ENCODE measurements at regions not wholly inside any gene's neighbourhood (a gene's known extent, or its start where the extent isn't known, plus 50 kb on each side); places are given as distances from the start of the nearest gene placed in this dataset.
"Not testable (repeated sequence)": the region's sequence is repeated elsewhere in the genome, so short reads cannot be mapped to it uniquely, and the experiment has no call there.

DNA sequence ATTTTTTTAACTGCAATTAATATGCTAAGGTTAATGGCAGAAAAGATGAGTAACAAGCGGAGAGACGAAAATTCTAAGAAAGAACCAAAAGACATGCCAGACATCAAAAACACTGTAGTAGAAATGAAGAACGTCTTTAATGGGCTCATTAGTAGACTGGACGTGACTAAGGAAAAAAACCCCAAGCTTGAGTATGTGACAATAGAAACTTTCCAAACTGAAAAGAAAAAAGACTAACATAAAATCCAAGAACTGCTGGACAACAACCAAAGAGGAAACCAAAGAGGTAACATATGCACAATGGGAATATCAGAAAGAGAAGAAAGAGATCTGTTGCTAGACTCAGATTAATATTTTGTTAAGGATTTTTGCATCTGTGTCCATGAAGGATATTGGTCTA lies 94.6 kb upstream of the SETMAR start:
- H3K27me3 ChIP-seq: no peaks in the 10 kb centered on the region
- no peaks in the 10 kb centered on the region for H3K9me3 ChIP-seq
- H3K36me3 ChIP-seq: no peaks in the 10 kb centered on the region
- H3K4me1 ChIP-seq: no peaks in the 10 kb centered on the region
- no peak overlapping the region for H3K4me3 ChIP-seq
- no peak overlapping the region for H3K27ac ChIP-seq
- WGBS: 76% methylated on average over 4 of the region's 4 CpGs
- TF ChIP-seq, protein P1, sequence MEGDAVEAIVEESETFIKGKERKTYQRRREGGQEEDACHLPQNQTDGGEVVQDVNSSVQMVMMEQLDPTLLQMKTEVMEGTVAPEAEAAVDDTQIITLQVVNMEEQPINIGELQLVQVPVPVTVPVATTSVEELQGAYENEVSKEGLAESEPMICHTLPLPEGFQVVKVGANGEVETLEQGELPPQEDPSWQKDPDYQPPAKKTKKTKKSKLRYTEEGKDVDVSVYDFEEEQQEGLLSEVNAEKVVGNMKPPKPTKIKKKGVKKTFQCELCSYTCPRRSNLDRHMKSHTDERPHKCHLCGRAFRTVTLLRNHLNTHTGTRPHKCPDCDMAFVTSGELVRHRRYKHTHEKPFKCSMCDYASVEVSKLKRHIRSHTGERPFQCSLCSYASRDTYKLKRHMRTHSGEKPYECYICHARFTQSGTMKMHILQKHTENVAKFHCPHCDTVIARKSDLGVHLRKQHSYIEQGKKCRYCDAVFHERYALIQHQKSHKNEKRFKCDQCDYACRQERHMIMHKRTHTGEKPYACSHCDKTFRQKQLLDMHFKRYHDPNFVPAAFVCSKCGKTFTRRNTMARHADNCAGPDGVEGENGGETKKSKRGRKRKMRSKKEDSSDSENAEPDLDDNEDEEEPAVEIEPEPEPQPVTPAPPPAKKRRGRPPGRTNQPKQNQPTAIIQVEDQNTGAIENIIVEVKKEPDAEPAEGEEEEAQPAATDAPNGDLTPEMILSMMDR (IDR thresholded peaks at IDR 0.05): no peak
- no peak for TF ChIP-seq POLR2AphosphoS5 (IDR thresholded peaks at IDR 0.05)
- no peak for TF ChIP-seq EP300 (IDR thresholded peaks at IDR 0.05)
- TF ChIP-seq POLR2A (IDR thresholded peaks at IDR 0.05): no peak
- DNase-seq (ENCODE audit: low spot score in 2 of 2): no peak

DNA sequence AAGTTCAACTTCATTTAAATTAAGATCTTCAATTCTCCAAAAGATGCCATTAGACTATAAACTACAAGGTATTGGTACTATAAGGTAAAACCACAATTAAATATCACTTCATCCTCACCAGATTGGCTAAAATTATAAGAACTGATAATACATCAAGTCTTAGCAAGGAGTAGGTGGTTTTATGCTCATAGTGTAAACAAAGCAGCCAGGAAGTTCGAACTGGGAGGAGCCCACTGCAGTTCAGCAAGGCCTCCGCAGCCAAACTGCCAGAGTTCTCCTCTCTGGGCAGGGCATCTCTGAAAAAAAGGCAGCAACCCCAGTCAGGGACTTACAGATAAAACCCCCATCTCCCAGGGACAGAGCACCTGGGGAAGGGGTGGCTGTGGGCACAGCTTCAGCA lies 91.6 kb upstream of the SETMAR start:
- 69% methylated on average over 2 of the region's 2 CpGs for WGBS
- Histone ChIP-seq H3K9me3 (peaks cover 4% of the 10 kb centered on the region), H3K36me3 (no peaks in the 10 kb centered on the region), H3K4me3 (no peak overlapping the region), H3K27me3 (no peaks in the 10 kb centered on the region), H3K4me1 (no peaks in the 10 kb centered on the region), H3K27ac (no peak overlapping the region)
- TF ChIP-seq POLR2AphosphoS5 (IDR thresholded peaks at IDR 0.05): no peak
- DNase-seq (ENCODE audit: low spot score in 2 of 2): no peak

GRCh38 chr3:4213420-4213819 lies 89.7 kb upstream of the SETMAR start:
- H3K9me3 ChIP-seq; H3K4me3 ChIP-seq; H3K27me3 ChIP-seq; H3K36me3 ChIP-seq; H3K4me1 ChIP-seq; DNase-seq (ENCODE audit: low spot score in 2 of 2); H3K27ac ChIP-seq: not testable (repeated sequence)

GRCh38 chr3:4216974-4217373 lies 86.2 kb upstream of the SETMAR start:
- WGBS: 49% methylated on average over 2 of the region's 2 CpGs
- H3K4me1 ChIP-seq; H3K27me3 ChIP-seq; H3K27ac ChIP-seq; DNase-seq (ENCODE audit: low spot score in 2 of 2); H3K36me3 ChIP-seq; H3K9me3 ChIP-seq; H3K4me3 ChIP-seq: not testable (repeated sequence)

GRCh38 chr3:4218456-4219226 lies 84.5 kb upstream of the SETMAR start:
- no peak for DNase-seq (ENCODE audit: low spot score in 2 of 2)
- H3K4me1 ChIP-seq: peaks cover 4% of the 10 kb centered on the region

GRCh38 chr3:4219227-4219568 lies 84.0 kb upstream of the SETMAR start:
- Histone ChIP-seq H3K27ac (no peak overlapping the region), H3K4me1 (peaks cover 4% of the 10 kb centered on the region), H3K4me3 (no peak overlapping the region), H3K36me3 (no peaks in the 10 kb centered on the region), H3K27me3 (no peaks in the 10 kb centered on the region), H3K9me3 (peaks cover 9% of the 10 kb centered on the region)
- no peak for DNase-seq (ENCODE audit: low spot score in 2 of 2)
- TF ChIP-seq POLR2A (IDR thresholded peaks at IDR 0.05): no peak
- WGBS: 31% methylated on average over 2 of the region's 2 CpGs

More at GRCh38 chr3:4218456-4219226, 84.5 kb upstream of the SETMAR start:
- no peak overlapping the region for H3K27ac ChIP-seq
- TF ChIP-seq POLR2AphosphoS5 (IDR thresholded peaks at IDR 0.05): no peak
- TF ChIP-seq, protein P1 (IDR thresholded peaks at IDR 0.05): no peak
- TF ChIP-seq POLR2A (IDR thresholded peaks at IDR 0.05): no peak
- TF ChIP-seq EP300 (IDR thresholded peaks at IDR 0.05): no peak
- no peaks in the 10 kb centered on the region for H3K36me3 ChIP-seq
- H3K9me3 ChIP-seq: peaks cover 9% of the 10 kb centered on the region
- no peak overlapping the region for H3K4me3 ChIP-seq
- WGBS: 47% methylated on average over 10 of the region's 10 CpGs
- H3K27me3 ChIP-seq: no peaks in the 10 kb centered on the region

DNA sequence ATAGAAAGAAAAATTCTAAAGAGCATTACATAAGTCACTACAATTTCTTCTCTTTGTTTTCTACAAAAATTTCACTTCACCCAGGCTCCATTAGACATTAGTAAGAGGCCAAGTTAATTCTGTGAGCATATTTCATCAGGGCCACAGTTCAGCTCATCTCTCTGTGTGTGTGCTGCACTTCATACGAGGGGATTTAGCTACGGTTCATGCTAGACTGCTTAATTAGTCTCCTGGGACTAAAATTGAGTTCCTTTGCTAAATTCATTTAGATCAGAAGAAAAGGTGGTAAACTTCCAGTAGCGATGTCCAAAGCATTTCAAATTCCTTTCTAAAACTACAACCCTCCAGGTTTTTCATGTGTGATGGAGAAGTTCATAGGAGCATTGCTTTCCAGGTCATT lies 83.1 kb upstream of the SETMAR start:
- H3K36me3 ChIP-seq: no peaks in the 10 kb centered on the region
- TF ChIP-seq, protein P1 (IDR thresholded peaks at IDR 0.05): no peak
- no peak for TF ChIP-seq POLR2A (IDR thresholded peaks at IDR 0.05)
- TF ChIP-seq EP300 (IDR thresholded peaks at IDR 0.05): no peak
- no peak for TF ChIP-seq POLR2AphosphoS5 (IDR thresholded peaks at IDR 0.05)
- no peak overlapping the region for H3K4me3 ChIP-seq
- H3K9me3 ChIP-seq: peaks cover 9% of the 10 kb centered on the region
- H3K4me1 ChIP-seq: peaks cover 4% of the 10 kb centered on the region
- DNase-seq (ENCODE audit: low spot score in 2 of 2): no peak
- no peak overlapping the region for H3K27ac ChIP-seq
- no peaks in the 10 kb centered on the region for H3K27me3 ChIP-seq
- WGBS: 56% methylated on average over 3 of the region's 3 CpGs

Data from suprapubic skin (tissue), 4 donors.